ENCODE measurements at regions not wholly inside any gene's neighbourhood (a gene's known extent, or its start where the extent isn't known, plus 50 kb on each side); places are given as distances from the start of the nearest gene placed in this dataset.

DNA sequence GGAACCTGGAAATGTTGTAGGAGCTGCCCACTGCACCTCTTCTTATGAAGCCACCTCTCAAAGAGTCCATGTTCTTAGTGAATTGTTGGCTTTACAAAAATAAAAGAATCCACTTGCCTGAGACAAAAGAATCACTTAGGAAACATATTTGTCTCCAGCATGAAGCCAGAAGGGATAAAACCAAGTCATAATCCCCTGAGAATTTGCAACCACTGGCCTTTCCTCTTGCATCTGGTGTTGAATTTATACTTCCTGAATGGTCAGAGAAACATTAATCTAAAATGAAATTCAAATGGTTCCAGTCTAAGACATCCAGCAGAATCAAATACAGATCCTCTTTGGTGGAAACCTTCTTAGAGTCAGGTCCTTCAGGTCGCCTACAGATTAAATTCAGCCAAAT, 192.5 kb upstream of the ECI2 start:
- no peak for DNase-seq (ENCODE audit: low read depth in 2 of 2)

DNA sequence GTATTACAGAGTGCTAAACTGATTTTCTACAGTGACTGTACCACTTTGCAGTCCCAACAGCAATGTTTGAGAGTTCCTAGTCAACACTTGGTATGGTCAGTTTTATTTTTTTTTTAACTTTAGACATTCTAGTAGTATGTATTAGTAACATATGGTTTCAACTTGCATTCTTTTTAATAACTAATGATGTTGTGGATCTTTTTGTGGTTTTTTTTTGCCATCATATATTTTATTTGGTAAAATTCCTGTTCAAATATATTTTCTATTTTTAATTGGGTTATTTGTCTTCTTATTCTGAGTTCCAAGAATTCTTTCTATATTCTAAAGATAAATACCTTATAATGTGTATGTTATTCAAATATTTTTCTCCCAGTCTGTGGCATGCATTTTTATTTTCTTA, 189.4 kb upstream of the ECI2 start:
- DNase-seq (ENCODE audit: low read depth in 2 of 2), result no peak

DNA sequence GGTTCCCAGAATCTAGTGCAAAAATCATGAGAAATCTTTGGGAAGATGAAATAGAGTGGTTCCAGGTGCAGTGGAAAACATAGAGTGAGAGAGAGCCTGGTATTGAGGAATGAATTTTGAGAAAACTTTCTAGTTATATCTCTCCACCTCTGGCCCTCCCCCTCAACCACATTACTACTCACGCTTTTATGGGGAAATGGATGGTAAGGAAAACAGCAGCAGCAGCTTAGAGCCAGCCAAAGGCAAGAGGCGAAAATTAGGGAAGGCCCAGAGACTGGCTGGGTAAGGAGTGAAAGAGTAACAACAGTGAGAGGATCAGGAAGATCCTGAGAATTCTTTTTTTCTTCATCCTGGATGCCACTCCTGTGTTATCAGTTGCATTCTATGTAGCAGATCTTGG, 187.9 kb upstream of the ECI2 start:
- no peak for DNase-seq (ENCODE audit: low read depth in 2 of 2)

DNA sequence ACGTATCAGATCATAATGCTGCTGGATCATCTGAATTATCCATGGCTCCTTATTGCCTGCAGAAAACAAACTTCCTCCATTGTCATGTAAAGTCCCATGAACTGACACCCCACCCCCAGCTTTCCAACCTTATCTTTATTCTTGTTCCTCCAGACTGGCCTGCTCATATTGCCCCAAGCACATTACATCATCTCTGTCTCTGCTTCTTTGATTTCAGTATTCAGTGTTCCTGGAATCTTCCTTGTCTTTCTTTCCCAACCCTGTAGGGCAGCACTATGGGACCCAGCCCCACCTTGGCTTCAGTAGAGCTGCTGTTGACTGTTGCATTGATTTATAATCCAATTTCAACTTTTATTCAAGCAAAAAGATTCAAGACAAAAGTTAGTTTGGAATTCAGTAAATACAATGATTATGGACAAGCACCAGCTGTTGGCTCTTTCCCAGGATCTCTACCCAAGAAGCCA, 187.5 kb upstream of the ECI2 start:
- no peak for DNase-seq (ENCODE audit: low read depth in 2 of 2)

DNA sequence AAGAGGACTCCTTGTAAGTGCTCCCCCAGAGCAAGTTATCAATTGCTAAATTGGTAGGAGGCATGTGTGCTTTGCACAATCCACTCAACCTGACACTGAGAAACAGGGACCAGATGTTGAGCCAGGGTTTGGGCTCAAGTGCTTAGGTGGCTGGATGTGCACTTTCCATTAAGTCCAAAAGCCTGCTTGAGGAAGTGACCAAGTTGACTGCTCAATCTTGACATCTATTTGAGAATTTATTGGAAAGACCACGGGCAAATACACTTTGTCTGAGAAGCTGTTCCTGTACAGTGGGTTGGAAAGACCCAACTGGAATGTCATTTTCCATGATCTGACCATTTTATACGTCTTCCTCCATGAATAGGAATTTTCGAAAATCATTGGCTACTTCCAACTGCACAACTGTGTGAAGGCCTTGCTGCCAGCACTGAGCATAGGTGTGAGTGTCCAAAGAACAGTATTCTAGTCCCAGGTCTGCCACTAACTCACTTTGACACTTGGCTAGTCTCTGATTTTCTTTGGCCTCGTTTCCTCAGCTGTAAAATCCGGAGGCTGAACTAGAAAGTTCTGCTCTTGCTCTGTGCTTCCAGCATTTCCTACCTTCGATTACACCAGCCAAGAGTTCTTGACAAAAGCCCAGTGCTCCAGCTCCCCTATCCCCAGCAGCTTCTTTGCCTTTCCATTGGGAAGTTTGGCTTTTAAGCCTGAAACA, 186.9 kb upstream of the ECI2 start:
- DNase-seq (ENCODE audit: low read depth in 2 of 2), result no peak

DNA sequence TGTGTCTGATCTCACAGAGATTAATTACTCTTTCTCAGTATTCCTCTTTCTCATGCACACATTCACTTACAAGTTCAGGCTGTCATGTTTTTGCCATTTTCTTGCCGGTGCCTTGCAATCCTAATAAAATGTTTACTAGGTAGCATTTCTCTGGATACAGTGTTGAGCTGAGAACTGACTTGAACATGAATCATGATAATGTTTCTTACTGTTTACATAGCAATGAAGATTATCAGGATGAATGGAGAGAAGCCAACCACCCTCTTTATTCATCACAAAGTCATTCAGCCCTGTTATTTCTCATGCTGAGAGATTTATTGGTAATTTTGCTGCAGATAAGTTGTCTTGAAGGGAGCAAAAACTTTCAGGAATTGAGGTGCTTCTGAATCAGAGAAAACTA, 185.5 kb upstream of the ECI2 start:
- no peak for DNase-seq (ENCODE audit: low read depth in 2 of 2)

DNA sequence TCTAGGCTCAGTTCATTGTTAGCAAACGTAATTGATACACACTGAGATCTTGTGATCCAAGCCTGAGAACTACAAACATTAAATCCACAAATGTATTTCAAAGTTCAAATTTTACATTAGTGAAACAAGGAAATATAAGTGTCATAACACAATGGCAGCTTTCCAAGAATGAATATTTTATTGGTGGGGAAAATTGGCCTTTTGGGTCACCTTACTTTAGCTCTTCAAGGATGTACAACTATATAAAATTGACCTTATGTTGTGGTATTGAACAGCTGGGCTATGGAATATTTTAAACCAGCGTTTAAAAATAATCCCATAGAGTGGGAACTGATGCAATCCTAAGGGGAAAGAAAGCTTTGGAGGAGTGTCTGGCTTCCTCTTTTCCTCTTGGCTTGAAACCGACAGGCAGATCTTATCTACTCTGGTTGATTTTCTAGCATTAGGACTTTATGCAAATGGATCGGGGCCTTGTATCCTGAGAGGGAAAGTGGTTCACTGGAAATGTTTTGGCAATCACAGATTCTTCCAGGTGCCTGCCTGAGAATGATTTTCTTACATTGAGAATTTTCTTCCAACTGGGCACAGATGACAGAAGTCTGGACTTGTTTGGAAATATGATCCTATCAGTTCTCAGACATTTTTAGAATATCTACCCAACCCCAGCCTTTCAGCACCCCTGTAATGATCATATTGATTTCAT, 184.8 kb upstream of the ECI2 start:
- no peak for DNase-seq (ENCODE audit: low read depth in 2 of 2)

DNA sequence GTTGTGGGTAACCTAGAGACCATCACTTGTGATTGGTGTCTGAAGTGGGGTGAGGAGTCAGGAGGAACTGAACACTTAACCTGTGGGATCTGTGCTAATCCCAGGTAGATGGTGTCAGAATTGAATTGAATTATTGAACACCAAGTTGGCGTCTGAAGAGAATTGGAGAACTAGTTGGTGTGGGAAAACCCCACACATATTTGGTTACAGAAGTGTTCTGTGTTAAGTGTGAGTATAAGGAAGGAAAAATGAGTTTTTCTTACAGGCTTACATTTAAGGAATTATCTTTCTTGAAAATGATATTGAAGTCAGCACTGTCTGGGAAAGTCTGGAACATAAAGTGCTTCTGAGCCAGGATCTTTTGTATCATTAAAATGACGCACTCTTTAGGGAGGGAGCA, 182.9 kb upstream of the ECI2 start:
- DNase-seq (ENCODE audit: low read depth in 2 of 2), result no peak

DNA sequence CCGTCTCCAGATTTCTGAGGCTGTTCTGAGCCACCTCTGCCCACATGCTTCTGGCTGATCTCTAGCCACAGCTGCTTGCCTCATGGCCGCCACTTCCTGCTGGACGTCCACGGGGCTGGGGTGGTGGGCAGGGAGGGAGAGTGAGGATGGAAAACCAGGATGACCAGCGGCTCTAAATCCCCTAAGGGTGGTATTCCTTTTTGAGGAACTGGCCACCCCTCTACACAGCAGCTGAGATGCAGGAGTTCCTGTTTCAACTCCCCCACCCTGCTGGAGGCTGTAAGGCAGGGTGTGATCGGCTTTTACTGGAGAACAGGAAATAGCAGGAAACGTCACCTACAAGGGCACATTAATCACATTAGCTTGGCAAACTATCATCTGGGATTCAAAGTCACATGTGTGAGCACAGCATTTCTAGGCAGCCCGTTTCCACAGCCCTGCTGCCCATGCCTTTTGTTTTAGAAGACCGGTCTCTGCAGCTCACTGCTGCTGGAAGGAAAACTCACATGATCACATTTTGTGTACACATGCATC, 181.6 kb upstream of the ECI2 start:
- DNase-seq (ENCODE audit: low read depth in 2 of 2), result no peak

DNA sequence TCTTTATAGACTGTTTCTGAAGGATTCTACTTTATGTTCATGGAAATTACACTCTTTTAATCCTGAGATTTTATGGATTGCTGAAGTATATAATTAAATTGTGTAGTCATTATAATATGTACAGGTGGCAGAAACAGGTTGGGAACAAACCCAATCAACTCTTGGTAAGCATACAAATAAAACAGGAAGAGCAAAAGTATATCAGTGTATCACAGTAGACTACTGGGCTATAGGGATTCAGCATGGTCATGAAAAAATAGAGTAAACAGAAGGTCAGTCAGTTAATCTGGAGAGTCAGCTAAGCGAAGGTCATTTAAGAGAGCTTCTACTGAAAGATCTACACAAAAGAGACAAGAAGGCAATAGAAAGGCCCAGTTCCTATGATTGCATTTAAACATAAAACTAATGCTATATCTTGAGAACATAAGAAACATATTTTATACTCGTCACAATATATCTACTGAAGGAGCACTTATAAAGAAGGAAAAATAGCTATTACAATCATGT, 178.9 kb upstream of the ECI2 start:
- no peak for DNase-seq (ENCODE audit: low read depth in 2 of 2)

DNA sequence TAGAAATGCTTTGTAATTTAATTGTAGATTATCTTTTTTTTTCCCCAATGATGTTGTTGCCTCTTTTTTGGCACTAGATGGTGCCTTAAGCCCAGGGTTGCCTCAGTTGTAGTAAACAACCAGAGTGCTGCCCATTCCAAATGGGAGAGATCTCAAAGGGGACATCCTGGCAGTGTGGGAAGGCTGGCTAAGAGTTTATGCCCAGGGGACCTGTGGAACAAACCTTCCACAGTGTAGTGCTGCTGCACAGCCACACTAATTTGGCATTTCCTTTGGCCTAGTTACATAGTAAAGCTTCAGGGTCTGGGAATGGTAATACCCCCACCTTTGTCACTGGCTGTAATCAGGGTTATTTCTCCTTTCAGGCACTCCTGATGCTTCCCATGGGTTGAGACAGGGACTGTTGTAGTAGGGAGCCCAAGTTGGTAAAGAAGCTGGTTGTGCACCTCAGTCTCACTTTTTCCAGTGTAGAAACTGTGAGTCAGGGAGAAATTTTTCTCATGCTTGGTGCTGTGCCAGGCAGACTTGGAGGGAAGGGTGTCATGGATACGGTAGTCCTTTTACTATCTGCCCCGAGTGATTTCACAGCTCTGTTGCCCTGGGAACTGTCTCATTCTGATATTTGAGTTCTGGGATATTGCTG, 177.8 kb upstream of the ECI2 start:
- DNase-seq (ENCODE audit: low read depth in 2 of 2), result no peak

DNA sequence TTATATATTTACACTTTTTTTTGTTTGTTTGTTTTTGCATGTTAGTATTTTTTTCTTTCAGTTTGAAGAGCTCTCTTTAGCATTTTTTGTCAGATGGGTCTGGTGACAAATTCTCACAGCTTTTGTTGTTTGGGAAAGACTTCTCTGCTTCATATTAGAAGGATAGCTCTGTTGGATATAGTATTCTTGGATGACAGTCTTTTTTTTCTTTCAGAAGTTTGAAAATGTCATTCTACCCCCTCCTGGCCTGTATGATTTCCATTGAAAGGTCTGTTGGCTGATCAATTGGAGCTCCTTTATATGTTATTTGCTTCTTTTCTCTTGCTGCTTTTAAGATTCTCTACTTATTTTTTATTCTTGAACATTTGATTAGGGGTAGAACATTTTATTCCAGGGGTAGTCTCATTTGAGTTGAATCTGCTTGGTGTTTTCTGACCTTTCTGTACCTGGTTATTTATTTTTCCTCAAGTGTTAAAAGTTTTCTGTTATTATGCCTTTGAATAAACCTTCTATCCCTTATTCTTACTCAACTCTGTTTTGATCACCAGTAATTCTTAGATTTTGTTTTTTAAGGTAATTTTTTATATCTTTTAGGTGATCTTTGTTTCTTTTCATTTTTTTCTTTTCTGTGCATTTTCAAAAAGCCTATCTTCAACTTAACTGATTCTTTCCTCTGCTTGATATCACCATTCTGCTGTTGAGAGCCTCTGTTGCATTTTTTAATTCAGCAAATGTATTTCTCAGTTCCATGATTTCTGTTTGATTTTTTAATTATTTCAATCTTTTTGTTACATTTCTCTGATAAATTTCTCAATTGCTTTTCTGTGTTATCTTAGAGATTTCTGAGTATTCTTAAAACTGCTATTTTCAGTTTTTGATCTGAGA, 176.8 kb upstream of the ECI2 start:
- DNase-seq (ENCODE audit: low read depth in 2 of 2), result no peak

DNA sequence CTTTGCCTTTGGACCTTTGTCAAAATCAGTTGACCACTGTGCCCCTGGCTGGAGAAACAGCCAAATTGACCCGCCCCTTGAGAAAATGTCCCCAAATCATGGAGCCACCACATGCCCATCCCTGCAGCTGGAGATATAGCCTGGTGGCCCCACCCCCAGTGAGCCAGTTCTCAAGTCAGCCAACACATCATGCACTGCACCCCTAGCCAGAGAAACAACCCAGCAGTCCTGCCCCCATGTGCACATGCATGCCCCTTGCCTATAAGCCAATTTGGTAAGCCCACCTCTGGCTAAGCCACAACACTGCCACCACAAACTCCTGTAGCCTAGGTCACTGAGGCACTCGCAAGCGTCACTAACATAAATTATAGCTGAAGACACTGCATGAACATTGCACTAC, 174.2 kb upstream of the ECI2 start:
- DNase-seq (ENCODE audit: low read depth in 2 of 2), result no peak

DNA sequence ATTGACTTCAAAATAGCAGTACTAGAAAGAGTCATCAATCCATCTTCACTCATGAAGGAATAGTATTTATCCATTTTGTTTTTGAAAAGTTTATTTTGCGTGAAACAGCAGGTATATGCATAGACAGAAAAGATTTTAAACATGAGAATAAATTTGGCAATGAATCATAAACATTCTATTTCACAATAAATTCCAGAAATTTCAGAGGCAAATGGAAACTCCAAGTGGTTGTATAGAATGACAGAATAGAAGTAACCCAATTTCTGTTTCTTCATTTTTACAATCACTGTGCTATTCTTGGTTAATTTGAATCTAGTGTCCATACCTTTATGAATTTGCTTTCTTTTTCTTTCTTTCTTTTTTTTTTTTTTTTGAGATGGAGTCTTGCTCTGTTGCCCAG, 173.0 kb upstream of the ECI2 start:
- no peak for DNase-seq (ENCODE audit: low read depth in 2 of 2)

DNA sequence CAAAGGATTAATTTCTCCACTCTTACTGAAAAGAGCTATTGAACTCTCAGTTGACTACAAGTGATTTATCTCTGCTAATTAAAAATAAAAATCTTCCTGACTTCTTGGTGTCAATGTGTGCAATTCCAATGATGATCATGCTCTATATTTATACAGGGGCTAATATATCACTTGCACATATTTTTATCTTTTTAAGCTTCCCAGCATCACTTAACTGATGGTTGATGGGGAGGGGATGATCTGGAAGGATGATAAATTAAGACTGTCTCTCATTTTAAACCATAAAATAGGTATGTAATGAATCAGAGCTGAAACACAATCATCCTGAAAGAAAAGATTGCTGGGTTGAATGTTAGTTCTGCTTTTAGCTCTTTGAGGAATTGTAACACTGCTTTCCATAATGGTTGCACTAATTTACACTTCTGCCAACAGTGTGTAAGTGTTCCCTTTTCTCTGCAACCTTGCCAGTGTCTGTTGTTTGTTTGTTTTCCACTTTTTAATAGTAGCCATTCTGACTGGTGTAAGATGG, 169.6 kb upstream of the ECI2 start:
- DNase-seq (ENCODE audit: low read depth in 2 of 2), result no peak

DNA sequence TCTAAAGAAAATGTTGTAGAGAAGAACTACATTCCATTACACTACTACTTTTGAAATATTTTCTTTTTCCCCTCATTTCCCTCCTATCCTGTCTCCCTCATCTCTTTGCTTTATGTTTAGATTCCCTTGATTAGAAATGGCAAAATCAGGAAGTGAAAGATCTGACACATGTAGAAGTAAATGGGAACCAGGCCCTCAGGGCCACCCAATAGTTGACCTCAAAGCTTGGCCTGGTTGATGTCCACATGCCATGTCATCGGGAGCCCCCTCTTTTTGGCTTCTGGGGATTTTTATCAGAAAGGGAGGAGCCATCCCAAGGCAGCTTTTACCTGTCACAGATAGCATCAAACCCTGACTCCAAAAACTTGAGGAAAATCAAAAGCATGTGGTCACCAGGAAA, 168.3 kb upstream of the ECI2 start:
- DNase-seq (ENCODE audit: low read depth in 2 of 2), result no peak

DNA sequence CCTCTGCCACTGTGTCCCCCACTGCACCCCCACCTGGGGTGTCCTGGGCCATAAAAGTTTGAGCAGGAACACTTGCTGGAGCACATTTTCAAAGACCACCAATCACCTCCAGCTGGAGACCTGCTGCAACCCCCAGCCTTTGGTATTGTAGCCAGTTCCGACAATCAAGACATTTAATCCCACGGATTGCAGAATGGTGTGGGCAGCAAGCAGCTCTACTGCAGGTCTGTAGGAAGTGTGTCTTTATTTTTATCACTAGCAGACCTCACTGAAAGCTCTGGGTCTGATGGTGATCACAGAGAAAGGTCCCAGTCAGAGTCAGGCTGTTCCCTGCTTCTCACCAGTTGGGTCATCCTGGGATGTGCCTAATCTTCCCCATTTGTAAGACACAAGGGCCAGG, 167.1 kb upstream of the ECI2 start:
- no peak for DNase-seq (ENCODE audit: low read depth in 2 of 2)

DNA sequence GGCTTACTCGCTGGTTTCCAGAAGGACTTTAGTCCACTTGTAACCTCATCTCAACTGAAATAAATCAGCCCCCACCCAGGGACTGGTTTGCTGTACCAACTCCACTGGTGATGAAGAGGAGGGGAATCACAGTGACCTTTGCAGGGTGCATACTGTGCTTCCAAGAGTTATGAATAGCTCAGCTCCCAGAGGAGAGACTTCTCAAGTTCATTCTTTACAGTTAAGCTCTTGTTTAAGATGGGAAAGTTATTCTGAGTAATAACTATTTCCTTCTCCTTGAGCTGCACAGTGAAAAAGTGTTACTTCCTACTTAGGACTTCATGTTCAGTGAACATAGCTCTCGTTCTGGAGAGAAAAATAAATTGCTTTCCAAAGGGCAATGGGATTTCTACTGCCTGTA, 166.5 kb upstream of the ECI2 start:
- DNase-seq (ENCODE audit: low read depth in 2 of 2), result no peak

DNA sequence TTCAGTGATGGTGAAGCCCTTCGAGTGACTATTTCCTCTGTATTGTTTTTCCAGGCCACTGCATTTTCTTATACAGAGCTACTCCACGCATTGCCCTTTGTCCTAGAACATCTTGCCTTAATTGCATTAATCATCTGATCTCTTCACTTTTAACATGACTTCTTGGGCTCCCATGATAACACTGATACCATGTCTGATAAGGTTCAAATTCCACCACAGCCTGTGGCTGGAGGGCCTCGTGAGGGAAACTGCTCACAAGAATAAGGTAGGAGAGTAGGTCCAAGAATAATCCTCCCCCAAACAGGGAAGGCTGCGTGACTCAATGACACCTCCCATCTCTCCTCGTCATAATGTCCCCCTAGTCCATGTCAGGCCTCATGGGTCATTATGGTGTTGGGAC, 165.5 kb upstream of the ECI2 start:
- DNase-seq (ENCODE audit: low read depth in 2 of 2), result no peak

DNA sequence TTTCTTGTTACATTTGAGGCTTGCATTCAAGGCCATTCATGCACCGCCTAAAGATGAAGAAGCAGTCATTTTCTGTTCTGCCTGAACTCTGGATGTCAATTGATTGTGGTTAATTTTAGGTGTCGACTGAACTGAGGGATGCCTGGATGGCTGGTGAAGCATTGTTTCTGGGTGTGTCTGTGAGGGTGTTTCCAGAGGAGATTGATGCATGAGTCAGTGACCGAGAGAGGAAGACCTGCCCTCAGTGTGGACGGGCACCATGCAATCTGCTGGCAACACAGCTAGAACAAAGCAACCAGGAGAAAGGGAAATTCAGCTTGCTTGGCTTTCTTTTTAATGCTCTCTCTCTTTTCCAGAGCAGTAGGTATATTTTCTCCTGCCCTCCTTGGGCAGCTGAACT, 164.1 kb upstream of the ECI2 start:
- no peak for DNase-seq (ENCODE audit: low read depth in 2 of 2)

DNA sequence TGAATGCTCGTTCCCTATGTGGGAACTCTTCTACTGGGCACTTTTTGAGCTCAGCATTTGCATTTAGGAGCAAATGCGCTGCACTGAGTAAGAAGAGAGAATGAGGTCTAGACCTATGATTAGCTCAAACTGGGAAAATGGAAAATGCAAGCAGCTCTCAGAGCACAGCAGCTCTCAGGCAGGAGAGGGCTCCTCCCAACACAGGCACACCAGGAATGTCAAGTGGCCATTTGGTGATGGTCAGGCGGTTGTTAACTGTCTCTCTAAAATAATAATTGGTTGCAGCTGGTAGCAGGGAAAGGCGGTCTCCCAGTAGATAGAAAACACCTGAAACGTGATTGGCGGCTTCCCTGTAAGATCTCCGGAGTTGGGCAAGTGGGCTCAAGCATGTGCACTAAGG, 162.0 kb upstream of the ECI2 start:
- DNase-seq (ENCODE audit: low read depth in 2 of 2), result no peak

DNA sequence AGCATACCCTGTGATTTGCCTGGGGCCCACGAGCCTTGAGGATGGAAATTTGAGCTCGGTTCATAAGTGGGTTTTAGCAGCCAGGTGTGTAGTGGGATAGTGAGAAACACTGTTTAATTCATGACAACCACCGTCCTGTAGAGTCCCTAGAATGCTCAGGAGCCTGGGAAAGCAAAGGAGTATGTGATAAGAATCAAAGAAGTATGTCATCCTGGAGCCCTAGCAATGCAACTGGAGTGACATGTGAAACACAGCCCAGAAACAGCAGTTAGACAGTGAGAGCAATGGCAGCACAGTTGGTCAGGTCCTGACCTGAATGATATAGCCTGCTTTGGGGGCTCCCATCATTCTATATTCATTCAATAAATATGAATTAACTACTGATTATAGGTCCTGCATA, 161.2 kb upstream of the ECI2 start:
- no peak for DNase-seq (ENCODE audit: low read depth in 2 of 2)
